HCT116 (cell line): ENCODE measurements at regions not wholly inside any gene's neighbourhood (a gene's known extent, or its start where the extent isn't known, plus 50 kb on each side); places are given as distances from the start of the nearest gene placed in this dataset.

ENCODE experiments used
- ATAC-seq: fragments of 200-7000 bp; cut with Tn5 transposase; 2 replicates; pipeline ENCODE4 v1.9.1; 2020; ENCODE audit warnings: mild to moderate bottlenecking, moderate library complexity
- BruUV-seq: library from RNA; stranded (reverse); fragments of 400-500 nt; replicated peaks from 2 replicates; lab custom pipeline; 2021; lab: Mats Ljungman, UMichigan
- CTCF ChIA-PET: fragments of 300-600 bp; sonication (Branson Sonifier 250); formaldehyde crosslinking; loops from one replicate; lab custom pipeline; 2021; ENCODE audit warnings: antibody characterized with exemption; lab: Charles Lee
- POLR2A ChIA-PET: fragments of 300-600, 350-600 bp; sonication (Branson Sonifier 250); formaldehyde crosslinking; loops from one replicate; lab custom pipeline; 2021; ENCODE audit warnings: antibody characterized with exemption; lab: Charles Lee
- RAD21 ChIA-PET, 2 experiments: fragments of 300-600 bp; sonication (Branson Sonifier 250); formaldehyde crosslinking; loops; one replicate each; lab custom pipeline; 2023; ENCODE audit warnings: low total read pairs in 2 of 2; ENCODE audit not compliant: uncharacterized antibody in 2 of 2, unreplicated experiment in 2 of 2, low non-redundant PET in 1 of 2; lab: Charles Lee
- DNase-seq: peaks from one replicate; pipeline ENCODE4 v3.0.0-alpha.2; 2010; ENCODE audit warnings: low read depth, low spot score
- H2AFZ ChIP-seq: fragments of 200-600 bp; shearing (Covaris generic), sonication (generic); 2 replicates; pipeline ENCODE4 v1.6.1; 2017; ENCODE audit warnings: low read depth, mixed run types, mixed read lengths, antibody characterized with exemption, low read length; ENCODE audit not compliant: poor library complexity, severe bottlenecking
- H3K27ac ChIP-seq: 2 replicates; pipeline ENCODE4 v1.5.1; 2012; ENCODE audit warnings: low read depth, low read length
- H3K27me3 ChIP-seq: fragments of 200-600 bp; sonication (generic); 2 replicates; pipeline ENCODE4 v1.6.1; 2016; ENCODE audit warnings: mixed run types, low read length, mixed read lengths; ENCODE audit not compliant: insufficient read depth
- H3K36me3 ChIP-seq, 2 experiments: fragments of 200-500 bp in 1 of 2; fragments of 200-600 bp in 1 of 2; sonication (Bioruptor generic) in 1 of 2; sonication (generic) in 1 of 2; 2 replicates each; pipeline versions ENCODE4 v1.5.1 to v1.6.1; 2014 to 2016; ENCODE audit warnings: low read length in 2 of 2, inconsistent platforms in 1 of 2, mixed read lengths in 1 of 2, mixed run types in 1 of 2; ENCODE audit not compliant: insufficient read depth in 2 of 2, control insufficient read depth in 1 of 2
- H3K4me1 ChIP-seq, 2 experiments: fragments of 200-600 bp in 1 of 2; sonication (generic) in 1 of 2; 2 replicates each; pipeline versions ENCODE4 v1.5.1 to v1.6.1; 2012 to 2017; ENCODE audit warnings: low read length in 2 of 2, inconsistent platforms in 1 of 2, mild to moderate bottlenecking in 1 of 2, mixed read lengths in 1 of 2, mixed run types in 1 of 2, moderate library complexity in 1 of 2; ENCODE audit not compliant: insufficient read depth in 2 of 2, control insufficient read depth in 1 of 2
- H3K4me2 ChIP-seq: fragments of 200-600 bp; sonication (generic); 2 replicates; pipeline ENCODE4 v1.6.1; 2017; ENCODE audit warnings: mixed run types, low read length, mixed read lengths
- H3K4me3 ChIP-seq, 2 experiments: fragments of 200-600 bp in 1 of 2; sonication (generic) in 1 of 2; replicated peaks in 1 of 2; 2 replicates each; pipeline ENCODE4 v1.5.1; 2011 to 2016; ENCODE audit warnings: low read length in 2 of 2, control low read depth in 1 of 2, low read depth in 1 of 2, mild to moderate bottlenecking in 1 of 2, mixed read lengths in 1 of 2, mixed run types in 1 of 2
- H3K79me2 ChIP-seq: fragments of 200-600 bp; sonication (generic); 2 replicates; pipeline ENCODE4 v1.6.1; 2017; ENCODE audit warnings: mild to moderate bottlenecking, mixed run types, low read length, moderate library complexity, mixed read lengths; ENCODE audit not compliant: insufficient read depth
- H3K9ac ChIP-seq: fragments of 200-600 bp; sonication (generic); 2 replicates; pipeline ENCODE4 v1.6.1; 2016; ENCODE audit warnings: low read length, mixed read lengths
- H3K9me2 ChIP-seq: fragments of 200-600 bp; sonication (generic), shearing (Covaris generic); 2 replicates; pipeline ENCODE4 v1.6.1; 2017; ENCODE audit warnings: mixed run types, mild to moderate bottlenecking, moderate library complexity; ENCODE audit not compliant: insufficient read depth
- H3K9me3 ChIP-seq, 2 experiments: fragments of 200-500 bp in 1 of 2; fragments of 200-600 bp in 1 of 2; sonication (Bioruptor generic) in 1 of 2; sonication (generic) in 1 of 2; 2 replicates each; pipeline ENCODE4 v1.6.1; 2014 to 2017; ENCODE audit warnings: low read length in 2 of 2, mixed read lengths in 2 of 2, inconsistent platforms in 1 of 2, low read depth in 1 of 2, mild to moderate bottlenecking in 1 of 2, mixed run types in 1 of 2, moderate library complexity in 1 of 2; ENCODE audit not compliant: control insufficient read depth in 1 of 2, insufficient read depth in 1 of 2
- H4K20me1 ChIP-seq: fragments of 200-600 bp; sonication (generic), shearing (Covaris generic); 2 replicates; pipeline ENCODE4 v1.6.1; 2017; ENCODE audit warnings: mixed run types, mild to moderate bottlenecking, moderate library complexity; ENCODE audit not compliant: insufficient read depth
- CBX3 ChIP-seq: IDR thresholded peaks from 2 replicates; pipeline ENCODE4 v1.6.1; 2012; ENCODE audit warnings: low read depth
- CEBPB ChIP-seq: IDR thresholded peaks from 2 replicates; pipeline ENCODE4 v1.6.1; 2012; ENCODE audit warnings: low read depth
- EGR1 ChIP-seq: IDR thresholded peaks from 2 replicates; pipeline ENCODE4 v1.6.1; 2012; ENCODE audit warnings: low read depth
- ELF1 ChIP-seq: IDR thresholded peaks from 2 replicates; pipeline ENCODE4 v1.6.1; 2012; ENCODE audit warnings: low read depth, borderline replicate concordance
- EZH2 ChIP-seq: fragments of 200-600 bp; sonication (generic); IDR thresholded peaks from 2 replicates; pipeline ENCODE4 v1.6.1; 2017; ENCODE audit warnings: antibody characterized with exemption, mixed run types
- EZH2phosphoT487 ChIP-seq: fragments of 200-600 bp; IDR thresholded peaks from 2 replicates; pipeline ENCODE4 v1.6.1; 2018; ENCODE audit warnings: antibody characterized with exemption, borderline replicate concordance
- FOSL1 ChIP-seq: IDR thresholded peaks from 2 replicates; pipeline ENCODE4 v1.6.1; 2012; ENCODE audit warnings: low read depth
- JUND ChIP-seq: IDR thresholded peaks from 2 replicates; pipeline ENCODE4 v1.6.1; 2012
- POLR2A ChIP-seq: IDR thresholded peaks from 2 replicates; pipeline ENCODE4 v1.7.0; 2011; ENCODE audit warnings: borderline replicate concordance; ENCODE audit not compliant: insufficient read depth, insufficient read length; ENCODE audit errors: extremely low read depth
- RAD21 ChIP-seq: IDR thresholded peaks from 2 replicates; pipeline ENCODE4 v1.6.1; 2012; ENCODE audit warnings: low read depth, mild to moderate bottlenecking
- SRF ChIP-seq: IDR thresholded peaks from 2 replicates; pipeline ENCODE4 v1.6.1; 2012; ENCODE audit warnings: low read depth
- TCF7L2 ChIP-seq: IDR thresholded peaks from 2 replicates; pipeline ENCODE4 v1.7.0; 2011; ENCODE audit warnings: borderline replicate concordance, inconsistent platforms; ENCODE audit not compliant: insufficient read depth, insufficient read length; ENCODE audit errors: extremely low read depth
- YY1 ChIP-seq: IDR thresholded peaks from 2 replicates; pipeline ENCODE4 v1.6.1; 2011; ENCODE audit warnings: low read length, low read depth, moderate library complexity, mild to moderate bottlenecking; ENCODE audit not compliant: insufficient replicate concordance; ENCODE audit errors: extremely low read depth
- ZFX ChIP-seq: fragments of 450-650 bp; IDR thresholded peaks from 2 replicates; pipeline ENCODE4 v1.6.1; 2017
- ZNF274 ChIP-seq: fragments of 200-500 bp; sonication (Bioruptor generic); IDR thresholded peaks from 2 replicates; pipeline ENCODE4 v1.6.1; 2014; ENCODE audit warnings: mild to moderate bottlenecking, low read depth, low read length, inconsistent platforms
- intact Hi-C: fragments of 100-400 bp; cut with micrococcal nuclease; formaldehyde crosslinking; loops from 2 replicates; pipeline ENCODE4 v1.10.0; 2022
- TF ChIP-seq, protein P1 (sequence below): IDR thresholded peaks from 2 replicates; pipeline ENCODE4 v1.6.1; 2012
- TF ChIP-seq, protein P2 (sequence below): IDR thresholded peaks from 2 replicates; pipeline ENCODE4 v1.6.1; 2011; ENCODE audit warnings: mild to moderate bottlenecking, low read length, moderate library complexity; ENCODE audit not compliant: insufficient replicate concordance; ENCODE audit errors: extremely low read depth
- TF ChIP-seq, protein P3 (sequence below): IDR thresholded peaks from 2 replicates; pipeline ENCODE4 v1.6.1; 2012

DNA sequence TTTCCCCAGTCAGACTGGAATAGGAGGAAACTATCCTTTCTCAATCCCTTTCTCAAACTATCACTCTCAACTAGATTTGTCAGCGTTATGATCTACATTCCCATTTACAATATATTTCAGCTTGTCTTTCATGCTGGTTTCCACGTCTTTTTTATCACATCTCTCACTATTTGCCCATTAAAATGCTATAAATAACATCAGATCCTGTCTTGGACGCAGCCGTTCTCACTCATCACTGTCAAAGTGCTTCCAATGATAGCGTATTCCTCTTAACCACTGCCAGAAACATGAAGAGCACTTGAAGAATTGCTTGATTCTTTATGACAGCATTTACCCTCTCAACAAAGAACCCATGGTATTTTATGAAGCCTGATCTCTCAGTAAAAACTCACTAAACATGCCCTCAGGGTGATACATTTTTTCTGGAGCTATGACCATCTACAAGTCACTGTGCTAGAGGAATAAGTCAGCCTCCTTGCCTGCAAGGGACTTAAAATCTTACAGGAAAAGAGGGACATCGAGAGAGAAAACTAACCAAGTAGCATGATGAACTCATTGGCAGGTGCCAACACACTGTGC lies 205.6 kb upstream of the PFKP start:
- no peak for TF ChIP-seq EZH2phosphoT487
- TF ChIP-seq SRF: no peak
- TF ChIP-seq ZFX: no peak
- no peak for TF ChIP-seq EGR1
- no peak for TF ChIP-seq CEBPB
- no peak for TF ChIP-seq JUND
- no peak for TF ChIP-seq CBX3
- TF ChIP-seq ELF1: no peak
- no peak for TF ChIP-seq FOSL1
- no peak for TF ChIP-seq EZH2
- TF ChIP-seq YY1: no peak
- TF ChIP-seq, protein P1, sequence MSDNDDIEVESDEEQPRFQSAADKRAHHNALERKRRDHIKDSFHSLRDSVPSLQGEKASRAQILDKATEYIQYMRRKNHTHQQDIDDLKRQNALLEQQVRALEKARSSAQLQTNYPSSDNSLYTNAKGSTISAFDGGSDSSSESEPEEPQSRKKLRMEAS: no peak
- ChIA-PET CTCF (no interaction called here), RAD21 (no interaction called here), POLR2A (no interaction called here)
- ATAC-seq (no peak), DNase-seq (no peak)
- intact Hi-C loops: no loop called here
- H4K20me1 ChIP-seq: no peaks in the 10 kb centered on the region
- H3K9me2 ChIP-seq: no peaks in the 10 kb centered on the region
- no peaks in the 10 kb centered on the region for H3K4me1 ChIP-seq
- no peak overlapping the region for H3K4me3 ChIP-seq
- H3K27ac ChIP-seq: no peak overlapping the region
- BruUV-seq: no TSS peak
- H3K79me2 ChIP-seq: no peaks in the 10 kb centered on the region
- H3K4me2 ChIP-seq: no peak overlapping the region
- H3K27me3 ChIP-seq: peaks cover 29% of the 10 kb centered on the region
- H2AFZ ChIP-seq: no peak overlapping the region
- H3K9me3 ChIP-seq: no peaks in the 10 kb centered on the region
- no peak overlapping the region for H3K9ac ChIP-seq
- H3K36me3 ChIP-seq: no peaks in the 10 kb centered on the region

DNA sequence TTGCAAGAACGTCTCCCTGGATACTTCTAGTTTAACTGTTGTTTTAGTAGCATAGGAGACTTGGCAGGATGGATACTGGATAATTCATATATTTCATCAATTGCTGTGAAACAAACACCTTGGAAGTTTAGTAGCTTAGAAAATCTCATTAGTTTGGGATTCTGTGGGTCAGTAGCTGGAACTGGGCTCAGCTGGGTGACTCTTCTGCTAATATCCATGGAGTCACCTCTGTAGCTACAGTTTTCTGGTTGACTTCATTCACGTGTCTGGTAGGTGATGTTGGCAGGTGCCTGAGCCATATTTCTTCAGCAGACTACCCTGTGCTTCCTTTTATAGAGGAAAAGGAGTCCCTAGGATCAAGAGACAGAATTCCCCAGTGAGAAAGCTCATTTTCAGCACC lies 208.9 kb upstream of the PFKP start:
- intact Hi-C loops: no loop called here
- no peak overlapping the region for H3K27ac ChIP-seq
- no peaks in the 10 kb centered on the region for H3K4me1 ChIP-seq
- no peak overlapping the region for H3K4me2 ChIP-seq
- no peaks in the 10 kb centered on the region for H3K9me3 ChIP-seq
- no peak overlapping the region for H2AFZ ChIP-seq
- ChIA-PET POLR2A (no interaction called here), CTCF (no interaction called here), RAD21 (no interaction called here)
- no peaks in the 10 kb centered on the region for H3K9me2 ChIP-seq
- ATAC-seq (no peak), DNase-seq (no peak)
- no TSS peak for BruUV-seq
- peaks cover 49% of the 10 kb centered on the region for H3K27me3 ChIP-seq
- no peaks in the 10 kb centered on the region for H3K79me2 ChIP-seq
- H3K4me3 ChIP-seq: no peak overlapping the region
- no peaks in the 10 kb centered on the region for H4K20me1 ChIP-seq
- H3K9ac ChIP-seq: no peak overlapping the region
- no peaks in the 10 kb centered on the region for H3K36me3 ChIP-seq
- TF ChIP-seq JUND (no peak), EZH2 (no peak), EZH2phosphoT487 (no peak), CEBPB (no peak), ZNF274 (no peak), YY1 (no peak), TCF7L2 (no peak), FOSL1 (no peak), POLR2A (no peak), RAD21 (no peak)
- TF ChIP-seq, protein P2, sequence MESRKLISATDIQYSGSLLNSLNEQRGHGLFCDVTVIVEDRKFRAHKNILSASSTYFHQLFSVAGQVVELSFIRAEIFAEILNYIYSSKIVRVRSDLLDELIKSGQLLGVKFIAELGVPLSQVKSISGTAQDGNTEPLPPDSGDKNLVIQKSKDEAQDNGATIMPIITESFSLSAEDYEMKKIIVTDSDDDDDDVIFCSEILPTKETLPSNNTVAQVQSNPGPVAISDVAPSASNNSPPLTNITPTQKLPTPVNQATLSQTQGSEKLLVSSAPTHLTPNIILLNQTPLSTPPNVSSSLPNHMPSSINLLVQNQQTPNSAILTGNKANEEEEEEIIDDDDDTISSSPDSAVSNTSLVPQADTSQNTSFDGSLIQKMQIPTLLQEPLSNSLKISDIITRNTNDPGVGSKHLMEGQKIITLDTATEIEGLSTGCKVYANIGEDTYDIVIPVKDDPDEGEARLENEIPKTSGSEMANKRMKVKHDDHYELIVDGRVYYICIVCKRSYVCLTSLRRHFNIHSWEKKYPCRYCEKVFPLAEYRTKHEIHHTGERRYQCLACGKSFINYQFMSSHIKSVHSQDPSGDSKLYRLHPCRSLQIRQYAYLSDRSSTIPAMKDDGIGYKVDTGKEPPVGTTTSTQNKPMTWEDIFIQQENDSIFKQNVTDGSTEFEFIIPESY: no peak
- TF ChIP-seq, protein P3, sequence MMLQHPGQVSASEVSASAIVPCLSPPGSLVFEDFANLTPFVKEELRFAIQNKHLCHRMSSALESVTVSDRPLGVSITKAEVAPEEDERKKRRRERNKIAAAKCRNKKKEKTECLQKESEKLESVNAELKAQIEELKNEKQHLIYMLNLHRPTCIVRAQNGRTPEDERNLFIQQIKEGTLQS: no peak
- TF ChIP-seq, protein P1: no peak
